Stimulated activated CD8-positive, alpha-beta memory T cell treated with anti-CD3 and anti-CD28 coated beads, Interleukin-4, amount 100 ng/mL, for 4 hours (primary cell): ENCODE measurements at regions not wholly inside any gene's neighbourhood (a gene's known extent, or its start where the extent isn't known, plus 50 kb on each side); places are given as distances from the start of the nearest gene placed in this dataset.
"Not testable (repeated sequence)": the region's sequence is repeated elsewhere in the genome, so short reads cannot be mapped to it uniquely, and the experiment has no call there.

ENCODE experiments used
- DNase-seq, 2 donors: peaks; one replicate each; pipeline ENCODE4 v3.0.0-alpha.2; 2020; ENCODE audit warnings: low read depth in 2 of 2, low spot score in 1 of 2

GRCh38 chr1:199809311-199809710 lies 218.2 kb upstream of the NR5A2 start:
- DNase-seq, result no peak

- no peak for DNase-seq
Measured at GRCh38 chr1:199811163-199811562, 216.3 kb upstream of the NR5A2 start.

GRCh38 chr1:199813198-199813597 lies 214.3 kb upstream of the NR5A2 start:
- no peak for DNase-seq

GRCh38 chr1:199815947-199816346 lies 211.6 kb upstream of the NR5A2 start:
- DNase-seq, result no peak

- no peak for DNase-seq
Measured at GRCh38 chr1:199817266-199817665, 210.2 kb upstream of the NR5A2 start.

DNA sequence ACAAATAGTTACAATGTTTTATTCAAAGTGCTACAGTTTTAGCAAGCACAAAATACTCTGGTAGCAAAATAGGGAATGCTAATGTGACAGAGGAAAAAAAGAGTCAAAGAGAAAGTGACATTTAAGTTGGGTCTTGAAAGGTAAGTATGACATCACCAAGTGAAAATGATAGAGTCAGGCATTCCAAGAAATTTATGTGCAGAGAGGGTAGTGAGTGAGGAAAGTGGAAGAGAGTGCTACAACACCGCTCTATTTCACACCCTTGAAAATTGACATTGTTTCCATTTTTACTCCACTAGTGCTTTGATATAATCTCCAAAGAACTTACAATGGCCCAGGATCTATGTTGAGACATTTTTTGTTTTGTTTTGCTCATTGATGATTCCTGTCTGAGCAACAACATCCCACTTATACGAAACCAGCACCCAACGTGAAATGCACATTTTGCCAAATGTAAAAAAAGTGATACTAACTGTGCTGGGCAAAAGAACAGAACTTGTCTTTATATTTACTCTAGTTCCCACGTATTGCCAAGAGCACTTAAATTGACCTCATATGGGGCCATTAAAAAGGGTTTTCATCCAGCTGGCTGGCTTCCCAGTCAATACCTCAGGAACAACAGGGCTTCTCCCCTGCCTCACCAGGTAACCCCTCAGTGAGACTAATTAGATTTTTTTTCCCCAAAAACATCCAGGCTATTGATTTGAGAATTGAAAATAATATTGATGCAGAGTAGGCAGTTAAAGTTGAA lies 206.3 kb upstream of the NR5A2 start:
- DNase-seq, result no peak

- DNase-seq, result no peak
Measured at GRCh38 chr1:199832451-199832850, 195.1 kb upstream of the NR5A2 start.

GRCh38 chr1:199834711-199835110 lies 192.8 kb upstream of the NR5A2 start:
- DNase-seq, result no peak

- no peak for DNase-seq
Measured at GRCh38 chr1:199836430-199836829, 191.1 kb upstream of the NR5A2 start.

DNA sequence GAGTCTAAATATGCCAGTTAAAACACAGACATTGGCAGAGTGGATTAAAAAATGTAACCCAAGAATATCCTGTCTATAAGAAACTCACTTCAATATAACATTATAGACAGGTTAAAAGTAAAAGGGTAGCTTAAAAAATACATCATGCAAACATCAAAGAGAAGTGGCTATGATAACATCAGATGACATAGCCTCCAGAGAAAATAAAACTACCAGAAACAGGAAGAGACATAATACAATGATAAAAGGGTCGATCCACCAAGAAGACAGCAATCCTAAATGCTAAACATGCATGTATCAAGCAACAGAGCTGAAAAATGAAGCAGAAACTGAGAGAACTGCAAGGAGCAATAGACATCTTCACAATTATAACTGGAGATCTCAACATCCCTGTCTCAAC lies 190.2 kb upstream of the NR5A2 start:
- no peak for DNase-seq

DNA sequence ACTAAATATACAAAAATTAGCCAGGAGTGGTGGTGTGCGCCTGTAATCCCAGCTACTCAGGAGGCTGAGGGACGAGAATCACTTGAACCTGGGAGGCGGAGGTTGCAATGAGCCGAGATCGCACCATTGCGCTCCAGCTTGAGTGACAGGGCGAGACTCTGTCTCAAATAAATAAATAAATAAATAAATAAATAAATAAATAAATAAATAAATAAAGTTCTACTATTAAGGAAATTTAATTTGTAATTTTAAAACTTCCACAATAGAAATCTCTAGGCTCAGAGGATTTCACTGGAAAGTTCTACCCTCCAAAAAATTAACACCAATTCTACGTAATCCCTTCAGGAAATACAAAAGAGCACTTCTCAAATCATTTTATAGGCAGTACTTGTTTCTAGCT lies 187.9 kb upstream of the NR5A2 start:
- not testable (repeated sequence) for DNase-seq

GRCh38 chr1:199843096-199843495 lies 184.4 kb upstream of the NR5A2 start:
- not testable (repeated sequence) for DNase-seq

DNA sequence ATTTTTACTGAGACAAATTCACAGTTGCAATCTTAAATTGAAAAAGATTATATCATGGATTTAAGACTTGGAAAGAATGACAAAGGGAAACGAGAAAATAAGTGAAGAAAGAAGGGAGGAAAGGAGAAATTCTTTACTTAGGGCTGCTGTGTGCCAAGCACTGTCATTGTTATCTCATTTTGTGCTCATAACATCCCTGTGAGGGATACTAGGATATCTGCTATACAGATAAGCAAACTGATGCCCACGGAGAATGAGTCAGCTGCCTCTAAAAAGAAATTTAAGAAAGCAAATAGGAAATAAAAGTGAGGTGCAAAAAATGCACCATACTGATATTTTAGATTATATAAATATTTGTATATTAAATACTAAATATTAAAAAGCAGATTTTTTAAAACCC lies 183.6 kb upstream of the NR5A2 start:
- no peak for DNase-seq

DNA sequence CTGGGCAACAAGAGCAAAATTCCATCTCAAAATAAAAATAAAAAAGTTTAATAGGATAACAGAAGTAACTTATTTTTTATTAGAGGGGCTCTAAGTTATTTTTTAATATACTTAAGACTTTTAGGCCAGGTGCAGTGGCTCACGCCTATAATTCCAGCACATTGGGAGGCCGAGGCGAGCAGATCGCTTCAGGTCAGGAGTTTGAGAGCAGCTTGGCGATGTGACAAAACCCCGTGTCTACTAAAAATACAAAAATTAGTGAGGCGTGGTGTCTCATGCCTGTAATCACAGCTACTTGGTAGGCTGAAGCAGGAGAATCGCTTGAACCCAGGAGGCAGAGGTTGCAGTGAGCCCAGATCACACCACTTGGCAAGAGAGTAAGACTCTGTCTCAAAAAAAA lies 180.5 kb upstream of the NR5A2 start:
- DNase-seq, result no peak

DNA sequence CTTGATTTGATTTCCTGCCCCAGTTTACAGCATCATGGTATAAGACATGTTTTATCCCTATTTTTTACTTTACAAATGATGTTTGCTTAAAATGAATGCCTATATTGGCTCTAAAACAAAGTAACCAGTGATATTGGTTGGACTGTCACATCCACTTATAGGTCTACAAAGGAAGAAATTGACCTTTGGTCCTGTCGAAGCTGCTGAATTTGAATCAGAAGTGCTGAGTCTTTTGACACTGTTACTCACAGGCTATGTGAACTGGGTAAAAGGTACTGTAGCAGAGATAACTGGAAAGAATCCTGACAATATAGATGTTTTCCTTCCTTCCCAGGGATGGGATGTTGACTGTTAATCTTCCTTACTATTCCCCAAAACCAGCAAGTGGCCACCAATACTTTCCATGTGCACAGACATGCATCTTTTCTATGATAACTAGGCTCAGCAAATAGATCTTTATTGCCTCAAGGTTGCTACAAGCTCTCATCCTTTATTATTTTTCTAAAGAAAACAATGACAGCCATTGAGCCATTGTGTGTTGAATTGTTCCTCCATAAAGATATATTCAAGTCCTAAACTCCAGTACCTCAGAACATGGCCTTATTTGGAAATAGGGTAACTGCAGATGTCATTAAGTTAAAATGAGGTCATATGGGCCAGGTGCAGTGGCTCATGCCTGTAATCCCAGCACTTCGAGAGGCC lies 175.9 kb upstream of the NR5A2 start:
- no peak for DNase-seq

- no peak for DNase-seq
Measured at GRCh38 chr1:199854686-199855321, 172.7 kb upstream of the NR5A2 start.

GRCh38 chr1:199855580-199855979 lies 171.9 kb upstream of the NR5A2 start:
- DNase-seq, result no peak

- DNase-seq, result no peak
Measured at GRCh38 chr1:199856216-199856780, 171.2 kb upstream of the NR5A2 start.

DNA sequence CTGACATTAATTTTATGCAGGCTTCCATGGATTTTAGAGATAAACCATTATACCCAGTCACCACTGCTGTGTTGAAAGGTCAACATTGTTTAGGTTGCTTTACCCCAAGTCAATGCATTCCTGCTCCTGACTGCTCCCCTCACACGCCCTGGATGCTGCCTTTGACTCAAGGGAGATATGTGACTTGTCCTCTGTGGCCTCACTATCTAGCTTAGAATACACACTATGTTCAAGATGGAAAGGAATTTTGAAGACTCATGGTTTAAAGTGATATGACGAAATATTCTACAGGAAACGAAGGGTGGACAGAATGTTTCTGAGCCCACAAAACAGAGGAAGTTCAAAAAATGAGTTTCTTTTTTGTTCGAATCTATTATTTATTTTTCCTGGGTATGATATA lies 170.4 kb upstream of the NR5A2 start:
- no peak for DNase-seq

GRCh38 chr1:199857516-199857915 lies 170.0 kb upstream of the NR5A2 start:
- no peak for DNase-seq

GRCh38 chr1:199858171-199858570 lies 169.3 kb upstream of the NR5A2 start:
- no peak for DNase-seq

DNA sequence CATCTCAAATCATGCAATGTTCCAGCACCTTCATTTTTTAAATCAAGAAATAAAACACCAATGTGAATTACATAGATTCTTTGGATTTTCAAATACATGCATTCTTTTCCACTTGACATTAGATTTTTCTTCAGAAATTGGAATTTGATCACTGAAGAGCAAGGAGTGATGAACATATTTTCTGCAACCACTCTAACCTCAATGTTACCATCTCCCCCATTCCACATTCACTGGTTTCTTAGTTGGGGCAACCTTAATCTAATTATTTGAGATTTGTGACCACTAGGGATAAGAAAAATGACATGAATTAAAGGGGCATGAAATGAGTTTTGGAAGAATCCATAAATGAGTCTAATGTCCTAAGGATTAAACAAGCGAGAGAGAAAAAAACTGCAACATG lies 168.7 kb upstream of the NR5A2 start:
- DNase-seq, result no peak
